ENCODE measurements at regions not wholly inside any gene's neighbourhood (a gene's known extent, or its start where the extent isn't known, plus 50 kb on each side); places are given as distances from the start of the nearest gene placed in this dataset.

- Histone ChIP-seq H3K4me1 (no peaks in the 10 kb centered on the region), H3K36me3 (no peaks in the 10 kb centered on the region), H3K27ac (no peak overlapping the region), H3K27me3 (no peaks in the 10 kb centered on the region), H3K9me3 (replicated peaks) (no peaks in the 10 kb centered on the region), H3K4me3 (no peak overlapping the region)
- DNase-seq: no peak
These were observed 147.5 kb downstream of the SLC16A9 start for GRCh38 chr10:59562126-59562525.

- H3K27me3 ChIP-seq: no peaks in the 10 kb centered on the region
- no peaks in the 10 kb centered on the region for H3K9me3 ChIP-seq (replicated peaks)
- H3K4me3 ChIP-seq: no peak overlapping the region
- no peak overlapping the region for H3K27ac ChIP-seq
- H3K4me1 ChIP-seq: no peaks in the 10 kb centered on the region
- DNase-seq: no peak
- H3K36me3 ChIP-seq: no peaks in the 10 kb centered on the region
These were observed 148.1 kb downstream of the SLC16A9 start for GRCh38 chr10:59561477-59562121.

DNA sequence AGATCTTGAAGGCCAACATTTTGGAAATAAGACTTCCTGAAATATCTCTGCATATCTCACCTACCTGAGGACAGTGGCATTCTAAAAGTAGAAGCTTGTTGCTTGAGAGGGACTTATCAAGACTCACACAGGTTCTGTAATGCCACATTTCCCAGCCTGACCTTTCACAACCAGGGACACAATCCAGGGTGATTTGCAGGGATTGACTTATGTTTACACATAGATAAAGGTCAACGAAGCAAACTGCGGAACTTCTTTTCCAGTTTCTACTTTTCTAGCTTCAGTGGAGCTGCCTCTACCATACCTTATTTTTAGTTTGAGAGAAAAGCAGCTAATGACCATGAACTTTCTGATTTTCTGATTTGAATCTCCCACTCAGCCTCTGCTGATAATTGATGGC lies 148.7 kb downstream of the SLC16A9 start:
- no peaks in the 10 kb centered on the region for H3K9me3 ChIP-seq (replicated peaks)
- DNase-seq: no peak
- no peak overlapping the region for H3K4me3 ChIP-seq
- no peak overlapping the region for H3K27ac ChIP-seq
- no peaks in the 10 kb centered on the region for H3K36me3 ChIP-seq
- H3K27me3 ChIP-seq: no peaks in the 10 kb centered on the region
- H3K4me1 ChIP-seq: no peaks in the 10 kb centered on the region

GRCh38 chr10:59560161-59560560 lies 149.5 kb downstream of the SLC16A9 start:
- H3K4me3 ChIP-seq: no peak overlapping the region
- no peaks in the 10 kb centered on the region for H3K4me1 ChIP-seq
- H3K27ac ChIP-seq: no peak overlapping the region
- no peaks in the 10 kb centered on the region for H3K36me3 ChIP-seq
- no peaks in the 10 kb centered on the region for H3K9me3 ChIP-seq (replicated peaks)
- no peak for DNase-seq
- H3K27me3 ChIP-seq: no peaks in the 10 kb centered on the region

DNA sequence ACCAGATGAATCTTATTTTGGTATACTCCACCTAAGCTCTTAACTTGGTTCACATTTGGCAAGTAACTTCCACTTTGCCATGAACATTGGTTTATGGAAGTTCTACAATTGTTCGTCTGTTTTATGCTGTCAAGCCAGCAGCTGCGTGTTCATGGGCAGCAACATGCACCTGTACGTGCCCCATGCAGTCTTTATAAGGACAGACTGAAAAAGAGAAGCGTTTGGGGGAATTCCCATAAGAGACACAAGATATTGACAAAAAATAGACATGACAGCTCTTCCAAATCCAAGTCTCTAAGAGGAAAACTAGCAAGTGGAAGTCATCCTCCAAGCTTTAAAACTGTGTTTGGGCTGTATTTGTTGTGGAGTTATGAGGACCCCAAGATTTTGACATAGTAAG lies 151.6 kb downstream of the SLC16A9 start:
- Histone ChIP-seq H3K27ac (no peak overlapping the region), H3K4me1 (no peaks in the 10 kb centered on the region), H3K4me3 (no peak overlapping the region), H3K36me3 (no peaks in the 10 kb centered on the region), H3K27me3 (no peaks in the 10 kb centered on the region), H3K9me3 (replicated peaks) (no peaks in the 10 kb centered on the region)
- DNase-seq: no peak

DNA sequence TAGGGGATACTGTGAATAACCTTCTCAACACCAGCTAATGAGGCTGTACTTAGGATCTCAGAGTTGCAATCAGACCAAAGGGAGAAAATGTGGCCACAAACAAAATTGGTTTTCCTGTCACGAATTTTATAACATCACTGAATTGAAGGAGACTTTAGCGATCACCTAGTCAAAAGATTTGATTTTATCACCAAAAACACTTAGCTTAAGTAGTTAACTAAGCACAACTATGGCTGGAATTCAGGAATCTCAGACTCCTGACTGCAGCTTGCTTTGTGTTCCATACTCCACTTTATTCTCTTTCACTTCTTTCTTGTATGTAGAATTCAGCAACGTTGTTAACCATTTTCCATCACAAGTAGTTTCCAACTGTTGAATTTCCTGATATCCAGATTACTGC lies 152.0 kb downstream of the SLC16A9 start:
- H3K4me1 ChIP-seq: no peaks in the 10 kb centered on the region
- H3K27me3 ChIP-seq: no peaks in the 10 kb centered on the region
- H3K4me3 ChIP-seq: no peak overlapping the region
- no peak overlapping the region for H3K27ac ChIP-seq
- no peaks in the 10 kb centered on the region for H3K36me3 ChIP-seq
- DNase-seq: no peak
- H3K9me3 ChIP-seq (replicated peaks): no peaks in the 10 kb centered on the region

GRCh38 chr10:59557052-59557451 lies 152.6 kb downstream of the SLC16A9 start:
- DNase-seq: no peak
- H3K4me3 ChIP-seq: no peak overlapping the region
- H3K27me3 ChIP-seq: no peaks in the 10 kb centered on the region
- H3K9me3 ChIP-seq (replicated peaks): no peaks in the 10 kb centered on the region
- no peak overlapping the region for H3K27ac ChIP-seq
- H3K36me3 ChIP-seq: no peaks in the 10 kb centered on the region
- no peaks in the 10 kb centered on the region for H3K4me1 ChIP-seq

GRCh38 chr10:59553162-59553900 lies 156.3 kb downstream of the SLC16A9 start:
- no peaks in the 10 kb centered on the region for H3K36me3 ChIP-seq
- DNase-seq: no peak
- no peaks in the 10 kb centered on the region for H3K4me1 ChIP-seq
- no peaks in the 10 kb centered on the region for H3K27me3 ChIP-seq
- no peak overlapping the region for H3K4me3 ChIP-seq
- no peak overlapping the region for H3K27ac ChIP-seq
- H3K9me3 ChIP-seq (replicated peaks): no peaks in the 10 kb centered on the region

GRCh38 chr10:59550061-59550460 lies 159.6 kb downstream of the SLC16A9 start:
- no peaks in the 10 kb centered on the region for H3K36me3 ChIP-seq
- no peak overlapping the region for H3K27ac ChIP-seq
- no peak overlapping the region for H3K4me3 ChIP-seq
- H3K9me3 ChIP-seq (replicated peaks): no peaks in the 10 kb centered on the region
- DNase-seq: no peak
- no peaks in the 10 kb centered on the region for H3K27me3 ChIP-seq
- no peaks in the 10 kb centered on the region for H3K4me1 ChIP-seq

DNA sequence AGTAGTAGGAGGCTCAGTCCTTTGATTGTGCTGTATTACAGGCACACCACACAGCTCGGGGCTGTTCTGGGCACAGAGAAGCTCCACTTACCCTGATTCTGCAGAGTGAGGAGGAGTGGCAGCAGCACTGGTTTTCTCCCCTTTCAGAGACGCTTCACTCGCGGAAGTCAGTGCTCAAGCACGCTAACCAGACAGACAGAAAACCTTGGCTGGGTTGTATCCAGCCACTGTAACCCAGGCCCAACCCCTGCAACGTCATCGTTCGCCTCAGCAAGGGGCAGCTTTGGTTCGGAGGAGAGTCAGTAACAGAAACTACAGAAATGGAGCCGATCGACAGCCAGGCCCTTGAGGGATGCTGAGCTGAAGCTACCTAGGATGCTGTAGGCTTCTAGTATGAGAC lies 171.0 kb downstream of the SLC16A9 start:
- no peak for DNase-seq
- no peaks in the 10 kb centered on the region for H3K36me3 ChIP-seq
- H3K4me3 ChIP-seq: no peak overlapping the region
- no peak overlapping the region for H3K27ac ChIP-seq
- H3K4me1 ChIP-seq: peaks cover 14% of the 10 kb centered on the region
- H3K27me3 ChIP-seq: no peaks in the 10 kb centered on the region
- H3K9me3 ChIP-seq (replicated peaks): no peaks in the 10 kb centered on the region

- Histone ChIP-seq H3K9me3 (replicated peaks) (no peaks in the 10 kb centered on the region), H3K27me3 (no peaks in the 10 kb centered on the region), H3K27ac (no peak overlapping the region), H3K36me3 (no peaks in the 10 kb centered on the region), H3K4me1 (peaks cover 14% of the 10 kb centered on the region), H3K4me3 (no peak overlapping the region)
- DNase-seq: no peak
These were observed 172.1 kb downstream of the SLC16A9 start for GRCh38 chr10:59537501-59537900.

GRCh38 chr10:59536167-59537014 lies 173.3 kb downstream of the SLC16A9 start:
- H3K4me1 ChIP-seq: peaks cover 14% of the 10 kb centered on the region
- no peak overlapping the region for H3K4me3 ChIP-seq
- H3K36me3 ChIP-seq: no peaks in the 10 kb centered on the region
- no peaks in the 10 kb centered on the region for H3K9me3 ChIP-seq (replicated peaks)
- H3K27me3 ChIP-seq: no peaks in the 10 kb centered on the region
- peak; percentile 31 to 57 for DNase-seq
- peak overlapping the region; percentile 71 for H3K27ac ChIP-seq

GRCh38 chr10:59524348-59524747 lies 162.0 kb upstream of the FAM13C start:
- Histone ChIP-seq H3K27me3 (no peaks in the 10 kb centered on the region), H3K36me3 (no peaks in the 10 kb centered on the region), H3K4me3 (no peak overlapping the region), H3K9me3 (replicated peaks) (no peaks in the 10 kb centered on the region), H3K27ac (no peak overlapping the region), H3K4me1 (no peaks in the 10 kb centered on the region)
- no peak for DNase-seq

DNA sequence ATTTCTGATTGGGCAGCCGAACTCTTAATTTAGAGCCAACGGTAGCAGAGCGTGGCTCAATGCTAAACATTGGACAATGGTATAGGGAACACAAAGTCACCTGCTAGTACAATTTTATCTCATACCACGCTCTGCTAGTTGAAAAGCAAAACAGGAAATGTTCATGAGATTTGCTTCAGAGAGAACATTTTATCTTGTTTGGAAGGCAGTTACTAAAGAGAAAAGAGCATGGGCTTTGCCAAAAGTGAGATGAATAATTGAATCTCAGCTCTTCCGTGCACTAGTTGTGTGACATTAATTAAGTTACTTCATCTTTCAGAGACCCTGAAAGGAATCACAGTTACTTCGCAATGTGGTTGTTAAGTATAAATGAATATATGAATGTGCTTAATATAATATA lies 161.5 kb upstream of the FAM13C start:
- H3K4me1 ChIP-seq: no peaks in the 10 kb centered on the region
- H3K27ac ChIP-seq: no peak overlapping the region
- no peaks in the 10 kb centered on the region for H3K9me3 ChIP-seq (replicated peaks)
- H3K27me3 ChIP-seq: no peaks in the 10 kb centered on the region
- no peak overlapping the region for H3K4me3 ChIP-seq
- DNase-seq: no peak
- H3K36me3 ChIP-seq: no peaks in the 10 kb centered on the region

- no peaks in the 10 kb centered on the region for H3K27me3 ChIP-seq
- no peaks in the 10 kb centered on the region for H3K36me3 ChIP-seq
- H3K4me3 ChIP-seq: no peak overlapping the region
- no peak overlapping the region for H3K27ac ChIP-seq
- no peak for DNase-seq
- H3K4me1 ChIP-seq: no peaks in the 10 kb centered on the region
- no peaks in the 10 kb centered on the region for H3K9me3 ChIP-seq (replicated peaks)
These were observed 155.6 kb upstream of the FAM13C start for GRCh38 chr10:59517996-59518395.
